ENCODE measurements at regions not wholly inside any gene's neighbourhood (a gene's known extent, or its start where the extent isn't known, plus 50 kb on each side); places are given as distances from the start of the nearest gene placed in this dataset.

DNA sequence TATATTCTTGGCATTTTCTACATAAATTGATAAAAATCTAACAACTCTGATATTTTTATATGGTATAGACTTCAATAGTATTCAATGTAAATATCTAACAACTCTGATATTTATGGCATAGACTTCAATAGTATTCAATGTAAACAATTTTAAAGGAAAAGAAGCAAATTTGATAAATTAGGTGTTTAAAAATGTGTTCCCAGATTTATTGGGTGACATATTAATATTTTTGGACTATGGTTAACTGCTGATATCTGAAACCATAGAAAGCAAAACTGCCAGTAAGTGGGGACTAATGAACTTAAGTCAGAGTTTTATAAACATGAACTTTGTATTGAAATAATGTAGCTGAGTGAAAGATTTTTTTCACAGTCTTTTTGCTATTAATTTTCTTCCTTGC is 1576.0 kb upstream of the DDX18 start:
- TF ChIP-seq, protein P1, sequence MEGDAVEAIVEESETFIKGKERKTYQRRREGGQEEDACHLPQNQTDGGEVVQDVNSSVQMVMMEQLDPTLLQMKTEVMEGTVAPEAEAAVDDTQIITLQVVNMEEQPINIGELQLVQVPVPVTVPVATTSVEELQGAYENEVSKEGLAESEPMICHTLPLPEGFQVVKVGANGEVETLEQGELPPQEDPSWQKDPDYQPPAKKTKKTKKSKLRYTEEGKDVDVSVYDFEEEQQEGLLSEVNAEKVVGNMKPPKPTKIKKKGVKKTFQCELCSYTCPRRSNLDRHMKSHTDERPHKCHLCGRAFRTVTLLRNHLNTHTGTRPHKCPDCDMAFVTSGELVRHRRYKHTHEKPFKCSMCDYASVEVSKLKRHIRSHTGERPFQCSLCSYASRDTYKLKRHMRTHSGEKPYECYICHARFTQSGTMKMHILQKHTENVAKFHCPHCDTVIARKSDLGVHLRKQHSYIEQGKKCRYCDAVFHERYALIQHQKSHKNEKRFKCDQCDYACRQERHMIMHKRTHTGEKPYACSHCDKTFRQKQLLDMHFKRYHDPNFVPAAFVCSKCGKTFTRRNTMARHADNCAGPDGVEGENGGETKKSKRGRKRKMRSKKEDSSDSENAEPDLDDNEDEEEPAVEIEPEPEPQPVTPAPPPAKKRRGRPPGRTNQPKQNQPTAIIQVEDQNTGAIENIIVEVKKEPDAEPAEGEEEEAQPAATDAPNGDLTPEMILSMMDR (IDR thresholded peaks at IDR 0.05 in 4 of 5, conservative IDR thresholded peaks at IDR 0.05 in 1 of 5) = no peak
- TF ChIP-seq POLR2A (IDR thresholded peaks at IDR 0.05) = no peak
